CD4-positive, alpha-beta T cell treated with Interleukin-4 for 4 hours (primary cell): ENCODE measurements at regions not wholly inside any gene's neighbourhood (a gene's known extent, or its start where the extent isn't known, plus 50 kb on each side); places are given as distances from the start of the nearest gene placed in this dataset.
"Not testable (repeated sequence)": the region's sequence is repeated elsewhere in the genome, so short reads cannot be mapped to it uniquely, and the experiment has no call there.

Source experiments
- DNase-seq: peaks from one replicate; pipeline ENCODE4 v3.0.0-alpha.2; 2020

DNA sequence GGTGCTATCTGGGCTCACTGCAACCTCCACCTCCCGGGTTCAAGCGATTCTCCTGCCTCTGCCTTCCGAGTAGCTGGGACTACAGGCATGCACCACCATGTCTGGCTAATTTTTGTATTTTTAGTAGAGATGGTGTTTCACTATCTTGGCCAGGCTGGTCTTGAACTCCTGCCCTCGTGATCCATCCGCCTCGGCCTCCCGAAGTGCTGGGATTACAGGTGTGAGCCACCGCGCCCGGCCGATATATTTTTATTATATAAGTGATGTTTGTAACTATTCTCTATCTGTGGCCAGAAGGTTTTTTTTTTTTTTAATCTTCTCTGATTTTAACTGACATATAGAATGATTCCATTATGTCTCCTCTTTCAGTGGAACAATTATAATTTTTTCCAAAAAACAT lies 579.3 kb upstream of the CITED2 start:
- DNase-seq: not testable (repeated sequence)

DNA sequence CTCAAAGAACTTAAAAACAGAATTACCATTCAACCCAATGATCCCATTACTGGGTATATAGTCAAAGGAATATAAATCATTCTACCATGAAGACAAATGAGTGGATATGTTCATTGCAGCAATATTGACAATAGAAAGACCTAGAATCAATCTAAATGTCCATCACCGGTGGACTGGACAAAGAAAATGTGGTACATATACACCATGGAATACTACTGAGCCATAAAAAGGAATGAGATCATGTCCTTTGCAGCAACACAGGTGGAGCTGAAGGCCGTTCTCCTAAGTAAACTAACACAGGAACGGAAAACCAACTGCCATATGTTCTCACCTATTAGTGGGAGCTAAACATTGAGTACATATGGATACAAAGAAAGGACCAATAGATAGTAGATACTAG lies 576.7 kb upstream of the CITED2 start:
- DNase-seq: no peak

DNA sequence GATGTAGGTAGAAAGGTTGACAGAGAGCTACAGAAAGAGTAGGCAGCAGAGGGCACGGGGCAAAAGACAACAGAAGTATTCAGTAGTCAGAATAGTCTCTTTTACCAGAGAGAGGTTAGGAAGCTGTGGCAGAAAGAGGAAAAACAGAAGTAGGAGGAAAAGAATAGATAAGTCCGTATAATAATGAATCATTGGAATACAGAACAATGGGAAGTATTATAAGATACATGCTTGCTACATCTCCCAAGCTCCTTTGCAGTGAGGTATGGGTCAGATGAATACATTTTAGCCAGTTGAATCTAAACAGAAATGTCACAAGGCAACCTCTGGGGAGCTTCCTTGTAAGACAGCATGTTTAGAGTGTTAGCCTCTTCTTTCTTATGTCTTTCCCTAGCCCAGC lies 570.5 kb upstream of the CITED2 start:
- DNase-seq: no peak

DNA sequence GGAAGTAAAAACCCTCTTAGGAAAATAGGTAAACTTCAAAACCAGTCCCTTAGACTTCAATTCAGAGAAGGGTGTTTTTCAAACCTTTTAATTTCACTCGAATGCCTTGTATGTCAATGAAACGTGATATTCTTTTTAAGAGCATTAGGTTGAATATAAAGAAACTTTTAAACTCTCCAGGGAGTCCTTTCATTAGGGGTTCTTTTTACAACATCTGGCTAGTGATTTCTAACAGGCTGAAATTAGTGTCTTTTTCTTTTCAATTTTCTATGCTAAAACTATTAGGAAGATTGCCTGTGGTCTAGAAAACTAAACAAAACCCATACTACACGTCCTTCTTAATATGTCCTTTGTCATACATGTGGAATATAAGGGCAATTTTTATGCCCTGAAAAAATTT lies 569.7 kb upstream of the CITED2 start:
- DNase-seq: no peak

DNA sequence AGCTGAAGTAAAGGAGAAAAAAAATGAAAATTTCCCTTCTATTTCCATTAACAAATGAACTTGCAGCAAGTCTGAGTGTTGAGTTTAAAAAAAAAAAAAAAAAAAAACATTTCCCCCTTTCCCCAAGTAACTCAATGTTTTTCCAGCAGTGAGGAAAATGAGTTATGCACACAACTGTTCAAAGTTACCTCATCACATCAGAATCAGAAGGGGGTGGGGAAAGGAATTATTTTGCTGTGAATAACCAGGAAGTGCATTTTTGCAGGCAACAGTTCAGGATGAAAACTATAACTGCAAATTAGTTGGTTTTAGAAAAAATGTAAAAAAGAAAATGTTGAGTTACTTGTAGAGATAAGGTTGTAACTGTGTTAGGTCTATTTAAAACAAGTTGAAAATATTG lies 568.9 kb upstream of the CITED2 start:
- DNase-seq: no peak

DNA sequence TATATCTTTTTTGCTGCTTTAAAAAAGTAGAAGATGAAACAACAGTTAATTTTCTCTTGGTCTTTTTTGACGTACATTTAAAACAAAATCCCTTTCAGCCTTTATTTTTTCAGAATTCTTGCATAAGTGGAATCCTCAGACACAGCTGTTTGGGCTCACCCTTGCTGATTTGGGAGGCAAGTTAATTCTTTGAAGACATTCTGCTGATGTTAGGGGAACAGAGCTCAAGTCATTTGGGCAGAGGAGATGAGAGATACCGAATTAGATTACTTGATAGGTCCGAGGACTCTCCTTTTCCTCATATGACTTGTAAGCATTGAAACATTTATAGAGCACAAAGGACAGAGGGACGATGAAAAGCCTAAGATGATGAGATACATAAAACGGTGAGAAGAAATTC lies 567.9 kb upstream of the CITED2 start:
- no peak for DNase-seq

DNA sequence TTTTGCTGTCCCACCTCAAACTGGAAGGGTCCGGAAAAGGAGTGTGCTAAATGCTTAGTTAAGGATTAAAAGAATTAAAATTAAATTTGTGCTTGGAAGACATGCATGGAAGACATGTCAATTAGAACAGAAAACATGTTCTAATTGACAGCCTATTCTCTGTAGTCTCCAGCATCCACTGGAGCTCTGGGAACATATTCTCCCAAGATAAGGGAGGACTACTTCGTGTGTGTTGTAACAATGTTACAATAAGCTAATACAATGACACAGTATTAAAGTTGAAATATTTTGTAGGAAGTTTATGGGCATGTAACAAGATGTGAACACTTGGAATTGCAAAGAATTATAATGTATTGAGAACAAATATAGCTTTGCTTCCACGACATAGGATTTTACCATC lies 567.4 kb upstream of the CITED2 start:
- no peak for DNase-seq

DNA sequence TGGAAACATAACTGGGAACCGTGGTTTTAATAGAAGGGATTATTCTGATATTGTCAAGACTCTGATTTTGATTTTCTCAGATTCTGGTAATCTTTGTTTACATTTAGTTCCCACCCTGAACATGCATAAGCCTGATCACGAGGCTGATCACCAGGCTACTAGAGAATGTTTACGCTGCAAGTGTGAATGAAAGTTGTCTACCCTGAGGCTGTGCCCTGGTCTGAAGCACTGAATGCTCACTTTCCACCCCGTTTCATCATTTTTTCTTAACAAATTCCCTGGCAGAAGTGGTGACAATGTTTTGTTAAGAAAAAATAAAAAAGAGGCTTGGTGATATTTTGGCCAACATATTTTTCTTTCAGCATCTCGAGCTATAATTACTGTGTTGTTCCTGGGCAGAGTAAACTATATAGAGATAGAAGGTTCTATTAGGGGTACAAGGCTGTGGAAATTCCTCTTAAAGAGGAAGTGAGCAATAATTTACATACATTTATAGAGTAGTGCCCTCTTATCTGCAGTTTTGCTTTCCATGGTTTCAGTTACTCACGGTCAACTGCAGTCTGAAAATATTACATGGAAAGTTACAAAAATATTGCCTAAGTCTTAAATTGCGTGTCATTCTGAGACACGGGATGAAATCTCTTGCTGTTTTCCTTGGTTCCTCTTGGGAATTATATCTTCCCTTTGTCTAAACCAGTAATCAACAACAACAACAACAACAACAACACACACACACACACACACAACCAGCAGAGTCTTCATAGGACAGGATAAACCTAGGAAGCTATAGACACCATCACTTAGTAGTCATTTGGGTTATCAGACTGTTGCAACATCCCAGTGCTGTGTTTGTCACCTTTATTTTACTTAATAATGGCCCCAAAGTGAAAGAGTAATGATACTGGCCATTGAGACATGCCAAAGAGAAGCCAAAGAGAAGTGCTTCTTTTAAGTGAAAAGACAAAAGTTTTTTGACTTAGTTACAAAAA lies 566.6 kb upstream of the CITED2 start:
- DNase-seq: no peak

DNA sequence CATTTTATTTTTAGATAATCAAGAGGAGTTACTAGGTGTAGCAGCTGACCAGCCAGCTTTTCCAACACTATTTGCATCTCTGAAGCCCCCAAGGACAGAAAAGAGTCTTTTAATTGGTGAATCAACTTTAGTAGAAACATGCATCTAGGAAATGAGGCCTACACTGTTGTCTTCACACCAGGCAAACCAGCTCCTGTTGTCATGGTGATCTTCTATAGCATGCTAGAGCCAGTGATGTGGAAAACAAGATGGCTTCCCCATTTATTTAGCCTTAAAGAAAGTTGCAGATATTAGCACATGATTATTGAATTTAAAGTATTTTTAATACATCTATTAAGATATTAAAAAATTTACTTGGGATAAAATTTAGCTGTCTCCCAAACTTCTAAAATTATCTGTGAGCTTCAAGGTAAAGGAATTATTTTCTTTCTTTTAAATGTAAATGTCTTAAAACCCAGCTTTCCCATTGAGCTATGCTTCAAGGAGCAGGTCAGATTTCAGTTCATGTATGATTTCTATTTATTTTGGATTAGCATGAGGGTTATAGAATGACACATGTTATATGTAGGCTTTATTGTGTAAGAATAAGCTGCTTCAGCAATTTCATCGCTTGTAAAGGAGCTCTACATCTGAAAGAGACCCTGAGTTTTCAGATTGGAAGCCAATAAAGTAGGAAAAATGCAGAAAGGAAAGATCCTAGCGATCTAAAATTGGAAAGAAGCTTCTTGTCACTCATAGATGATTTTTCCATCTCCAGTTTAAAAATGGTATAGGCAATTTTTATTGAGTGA lies 564.9 kb upstream of the CITED2 start:
- DNase-seq: no peak

DNA sequence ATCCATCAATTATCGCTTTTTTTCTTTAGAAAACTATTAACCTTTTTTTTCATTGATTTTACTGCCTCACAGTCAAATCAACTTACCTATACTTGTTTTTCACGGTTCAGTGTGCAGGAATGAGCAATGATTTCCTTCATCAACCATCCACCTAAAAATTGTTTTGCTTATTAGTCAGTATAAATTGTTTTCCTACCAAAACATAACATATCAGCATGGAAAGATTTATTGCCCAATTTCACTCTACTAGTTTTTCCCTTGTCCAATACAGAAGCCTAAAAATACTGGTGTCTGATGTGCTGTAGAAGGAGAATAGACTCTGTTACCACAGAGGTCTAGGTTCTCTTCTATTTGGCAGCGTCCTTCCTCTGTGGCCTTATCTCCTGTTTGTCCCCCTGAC lies 558.2 kb upstream of the CITED2 start:
- no peak for DNase-seq

DNA sequence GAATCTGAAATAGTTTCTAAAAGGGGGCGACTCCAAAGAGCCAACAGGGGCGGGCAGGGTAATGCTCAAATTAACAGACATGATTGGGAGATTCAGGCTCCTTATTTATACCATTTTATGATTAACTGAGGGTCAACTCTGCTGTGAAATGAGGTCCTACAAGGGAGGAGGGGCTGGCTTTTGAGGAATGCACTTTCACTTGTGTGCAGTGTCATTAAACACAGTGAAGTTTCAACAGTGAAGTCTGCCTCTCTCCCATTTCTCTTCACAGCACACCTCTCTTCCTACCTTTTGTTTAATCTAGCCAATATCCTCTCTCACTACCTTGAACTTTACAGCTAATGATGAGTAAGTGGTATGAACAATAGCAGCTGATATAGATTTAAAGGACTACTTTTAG lies 557.3 kb upstream of the CITED2 start:
- no peak for DNase-seq

DNA sequence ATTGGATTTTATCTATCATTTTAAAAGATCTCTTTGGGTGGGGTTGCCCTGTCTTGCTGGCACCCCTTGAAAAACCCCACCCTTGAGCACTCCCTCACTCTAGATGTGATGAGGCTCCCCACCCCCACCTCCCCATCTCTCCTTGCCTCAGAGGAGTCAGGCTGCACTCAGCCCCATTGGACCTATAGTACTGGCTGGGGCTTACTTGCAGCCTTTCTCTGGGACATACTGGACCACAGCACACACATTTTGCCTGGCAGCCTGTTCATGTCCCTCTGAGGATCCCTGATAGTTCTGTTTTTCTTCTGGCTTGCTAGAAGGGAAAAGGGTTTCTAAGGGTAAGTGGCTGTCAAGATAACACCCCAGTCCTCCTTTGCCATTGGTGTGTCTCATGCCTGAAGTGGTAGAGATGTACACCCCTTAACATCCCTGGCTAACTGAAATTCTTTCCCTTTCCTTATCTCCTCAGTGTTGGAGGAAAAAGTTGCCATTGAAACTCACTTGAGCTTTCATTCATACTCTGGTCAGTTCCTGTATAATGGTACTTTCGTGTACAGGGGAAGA lies 553.4 kb upstream of the CITED2 start:
- no peak for DNase-seq

DNA sequence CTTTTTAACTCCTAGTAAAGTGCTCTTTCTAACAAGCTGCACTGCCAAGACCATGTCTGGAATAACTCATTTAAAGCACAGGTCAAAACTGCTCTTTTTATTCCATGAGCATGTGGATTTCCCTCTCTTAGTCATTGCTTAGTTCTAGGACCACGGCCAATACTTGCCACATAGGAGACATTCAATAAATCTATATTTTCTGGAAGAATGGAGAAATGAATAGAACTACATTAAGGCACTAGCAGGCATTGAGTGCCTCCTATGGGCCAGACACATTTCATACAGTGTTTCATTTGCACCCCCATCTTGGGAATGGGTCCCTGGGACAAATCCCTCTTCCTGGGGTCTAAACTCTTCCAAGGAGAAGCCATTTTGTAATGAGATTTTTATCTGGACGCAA lies 552.8 kb upstream of the CITED2 start:
- DNase-seq: no peak

DNA sequence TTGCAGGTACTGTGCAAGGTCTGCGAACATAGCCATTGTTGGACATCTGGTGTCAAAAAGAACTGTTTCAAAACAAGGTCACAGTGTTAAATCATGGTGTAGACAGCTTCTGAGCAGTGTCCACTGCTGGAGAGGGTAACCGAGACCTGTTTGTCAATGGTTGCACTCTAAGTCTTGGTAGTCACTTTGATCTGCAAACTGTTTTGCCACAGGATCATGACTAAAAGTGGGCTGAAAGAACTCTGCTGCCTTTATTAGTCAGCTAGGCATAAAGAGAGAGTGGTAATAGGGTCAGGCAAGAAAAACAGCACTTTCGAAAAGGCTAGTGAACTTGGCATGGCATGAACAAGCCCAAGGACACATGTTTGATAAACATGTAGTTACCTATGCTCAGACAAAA lies 552.3 kb upstream of the CITED2 start:
- DNase-seq: no peak

DNA sequence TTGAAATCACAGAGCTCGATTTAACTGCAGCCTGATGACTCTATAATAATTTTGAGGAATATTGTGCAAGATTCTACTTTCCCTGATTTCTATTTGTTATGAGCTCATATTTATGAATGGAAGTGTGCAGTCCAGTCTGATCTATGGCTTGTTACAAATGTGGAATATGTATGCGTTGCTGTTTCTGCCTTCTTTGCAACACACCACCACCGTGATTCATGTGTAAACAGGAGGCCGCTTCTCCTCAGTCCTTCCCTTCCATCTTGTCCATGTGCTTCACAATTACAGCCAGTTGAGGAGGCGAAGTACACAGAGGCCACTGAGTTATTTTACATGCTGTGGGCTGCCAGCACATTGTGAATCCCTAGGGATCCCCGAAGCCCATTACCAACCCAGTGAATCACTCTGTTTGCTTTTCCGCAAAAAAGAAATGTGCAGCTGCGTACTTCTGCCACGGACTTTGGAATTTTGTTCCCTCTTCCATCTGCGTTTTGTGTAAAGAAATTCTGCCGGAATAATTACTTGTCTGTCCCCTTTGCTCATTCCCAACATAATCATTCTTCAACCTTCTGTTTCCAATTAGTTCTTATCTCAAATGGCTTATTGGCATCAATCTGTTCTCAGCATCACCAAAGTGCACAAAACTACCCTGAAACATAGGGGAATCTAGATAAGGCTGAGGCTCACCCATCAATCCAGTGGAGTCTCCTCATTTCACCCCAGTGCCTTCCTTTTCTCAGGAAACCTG lies 551.6 kb upstream of the CITED2 start:
- no peak for DNase-seq

DNA sequence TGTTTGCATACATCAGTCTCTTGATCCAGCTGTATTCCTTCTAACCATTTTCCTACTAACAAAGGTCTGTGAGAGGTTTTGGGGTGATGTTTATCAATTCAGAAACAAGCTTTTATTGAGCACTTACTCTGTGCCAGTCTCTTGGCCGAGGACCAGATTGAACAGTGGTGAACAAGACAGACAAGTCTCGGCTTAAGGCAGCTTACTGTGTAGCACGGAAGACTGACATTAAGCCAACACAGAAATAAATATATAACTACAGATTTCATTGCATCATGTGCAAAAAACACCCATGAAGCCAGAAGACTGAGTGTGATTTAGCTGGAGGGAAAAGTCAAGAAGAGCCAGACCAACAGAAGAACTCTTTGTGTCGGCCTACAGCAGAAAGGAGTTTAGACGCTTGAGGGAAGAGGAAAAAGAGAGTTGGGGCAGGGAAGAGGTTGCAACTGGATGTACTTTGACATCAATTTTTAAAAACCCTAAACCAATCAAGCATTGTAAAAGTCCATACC lies 549.6 kb upstream of the CITED2 start:
- no peak for DNase-seq

DNA sequence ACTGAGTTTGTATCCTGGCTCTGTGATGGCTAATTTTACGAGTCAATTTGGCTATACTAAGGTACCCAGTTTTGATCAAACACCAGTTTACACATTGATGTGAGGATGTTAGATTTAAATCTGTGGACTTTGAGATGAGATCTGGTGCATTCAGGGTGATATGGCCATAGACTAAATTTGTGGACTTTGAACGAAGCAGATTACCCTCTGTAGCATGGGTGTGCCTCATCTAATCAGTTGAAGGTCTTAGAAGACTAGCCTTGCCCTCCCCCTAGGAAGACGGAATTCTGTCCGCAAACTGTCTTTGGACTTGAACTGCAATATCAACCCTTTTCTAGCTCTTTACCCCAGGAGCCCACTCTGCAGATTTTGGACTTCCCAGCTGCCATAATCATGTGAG lies 547.8 kb upstream of the CITED2 start:
- DNase-seq: no peak

DNA sequence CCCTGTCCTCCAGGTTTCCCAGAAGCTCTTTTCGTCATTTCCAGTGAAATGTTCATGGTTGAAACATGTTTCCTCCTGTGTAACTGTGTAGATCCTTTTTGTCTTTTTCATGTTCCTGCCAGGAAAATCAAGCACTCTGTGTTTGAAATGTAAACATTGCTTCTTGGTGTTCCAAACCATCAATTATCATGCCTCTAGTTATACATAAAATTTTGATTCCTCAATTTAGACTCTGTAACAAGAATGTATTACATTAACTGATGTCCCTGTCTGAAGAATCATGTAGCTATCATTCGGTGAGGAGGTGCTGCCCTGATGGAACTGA lies 546.3 kb upstream of the CITED2 start:
- no peak for DNase-seq

DNA sequence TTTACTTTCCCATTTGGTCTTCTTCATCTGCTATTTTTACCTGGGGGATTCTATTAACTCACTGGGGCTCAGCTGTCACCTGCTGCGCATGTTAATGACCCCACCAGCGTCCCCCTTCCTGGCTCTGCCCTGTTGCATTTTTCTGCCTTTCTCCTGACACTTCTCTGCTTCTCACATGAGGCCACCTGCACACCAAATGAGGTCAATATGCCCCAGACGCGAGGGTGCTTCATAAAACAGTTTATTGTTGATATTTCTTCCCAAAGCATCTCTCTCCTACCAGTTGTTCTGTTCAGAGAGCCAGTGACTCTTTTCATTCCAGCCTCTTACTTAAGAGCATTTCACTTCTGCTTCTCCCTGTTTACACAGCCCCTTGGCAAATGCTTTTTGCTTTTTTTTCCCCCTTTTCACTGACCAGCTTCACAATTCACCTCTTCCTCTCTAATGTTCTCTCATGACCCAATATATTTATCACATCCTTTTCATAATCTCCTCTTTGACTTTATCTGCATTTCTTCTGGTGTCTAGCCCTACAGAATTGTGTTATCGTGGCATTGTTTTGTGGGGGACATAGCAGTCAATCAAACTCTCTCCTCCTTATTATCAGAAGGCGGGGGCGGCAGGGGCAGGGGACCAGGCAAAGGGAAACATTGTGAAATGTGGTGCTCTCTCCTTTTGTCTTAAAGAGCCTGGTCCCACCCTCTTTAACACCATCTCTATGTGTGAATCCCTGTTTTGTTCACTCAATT lies 545.8 kb upstream of the CITED2 start:
- DNase-seq: no peak

DNA sequence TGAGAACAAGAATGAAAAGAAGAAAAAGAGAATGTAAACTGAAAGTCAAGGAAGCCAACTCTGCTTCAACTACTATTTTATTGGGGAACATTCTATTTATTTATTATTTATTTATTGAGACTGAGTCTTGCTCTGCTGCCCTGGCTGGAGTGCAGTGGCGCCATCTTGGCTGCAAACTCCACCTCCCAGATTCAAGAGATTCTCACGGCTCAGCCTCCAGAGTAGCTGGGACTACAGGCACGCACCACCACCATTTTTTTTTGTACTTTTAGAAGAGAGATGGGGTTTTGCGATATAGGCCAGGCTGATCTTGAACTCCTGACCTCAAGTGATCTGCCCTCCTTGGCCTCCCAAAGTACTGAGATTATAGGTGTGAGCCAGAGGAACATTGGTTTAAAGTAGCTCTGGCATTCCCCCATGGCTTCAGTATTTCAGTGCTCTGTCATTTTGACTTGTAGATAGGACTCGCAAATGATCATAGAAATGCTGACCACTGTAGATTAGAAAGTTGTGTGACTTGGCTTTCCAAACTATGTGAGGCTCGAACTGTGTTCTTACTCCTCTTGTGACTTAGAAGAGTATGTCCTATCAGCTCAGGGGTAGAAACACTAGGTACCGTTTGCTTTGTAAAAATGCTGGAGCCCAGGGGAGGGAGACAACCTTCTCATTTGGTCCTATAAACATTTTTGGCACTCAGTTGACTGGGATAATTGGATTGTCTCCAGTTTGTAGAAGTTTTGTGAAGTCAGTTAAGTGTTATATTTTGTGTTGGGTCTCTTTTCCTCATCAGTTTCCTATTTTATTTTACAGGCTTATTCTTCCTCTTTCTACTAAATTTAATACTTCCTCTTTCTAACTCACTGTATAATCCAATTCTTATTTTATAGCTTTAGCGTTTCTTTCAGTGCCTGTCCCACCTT lies 544.9 kb upstream of the CITED2 start:
- DNase-seq: no peak
